Smooth muscle cell (in vitro differentiated cells): ENCODE measurements at regions not wholly inside any gene's neighbourhood (a gene's known extent, or its start where the extent isn't known, plus 50 kb on each side); places are given as distances from the start of the nearest gene placed in this dataset.

Experiments used
- DNase-seq: peaks from one replicate; lab custom pipeline; 2025; ENCODE audit not compliant: unreplicated experiment; lab: John Stamatoyannopoulos, UW
- H2AFZ ChIP-seq: fragments of 200-600 bp; sonication (generic); 2 replicates; pipeline ENCODE4 v1.6.0; 2016; ENCODE audit warnings: antibody characterized with exemption, low read depth, mild to moderate bottlenecking
- H3F3A ChIP-seq: fragments of 200-600 bp; sonication (generic); 2 replicates; pipeline ENCODE4 v1.6.0; 2017; ENCODE audit warnings: antibody characterized with exemption, low read depth
- H3K27ac ChIP-seq: fragments of 200-600 bp; sonication (generic); 2 replicates; pipeline ENCODE4 v1.5.1; 2016; ENCODE audit warnings: low read depth, mild to moderate bottlenecking
- H3K27me3 ChIP-seq: fragments of 200-600 bp; sonication (generic); 2 replicates; pipeline ENCODE4 v1.6.1; 2016; ENCODE audit warnings: low read depth, mild to moderate bottlenecking
- H3K36me3 ChIP-seq: fragments of 200-600 bp; sonication (generic); 2 replicates; pipeline ENCODE4 v1.5.1; 2016; ENCODE audit warnings: low read depth
- H3K4me1 ChIP-seq: fragments of 200-600 bp; sonication (generic); 2 replicates; pipeline ENCODE4 v1.5.1; 2016; ENCODE audit warnings: low read depth
- H3K4me2 ChIP-seq: fragments of 200-600 bp; sonication (generic); 2 replicates; pipeline ENCODE4 v1.6.0; 2016; ENCODE audit warnings: mild to moderate bottlenecking
- H3K4me3 ChIP-seq: fragments of 200-600 bp; sonication (generic); 2 replicates; pipeline ENCODE4 v1.5.1; 2016; ENCODE audit warnings: mild to moderate bottlenecking
- H3K79me2 ChIP-seq: fragments of 200-600 bp; sonication (generic); 2 replicates; pipeline ENCODE4 v1.6.0; 2016; ENCODE audit warnings: low read depth, mild to moderate bottlenecking
- H3K9ac ChIP-seq: fragments of 200-600 bp; sonication (generic); 2 replicates; pipeline ENCODE4 v1.6.0; 2016; ENCODE audit warnings: low read depth
- H3K9me3 ChIP-seq: fragments of 200-600 bp; sonication (generic); replicated peaks from 2 replicates; pipeline ENCODE4 v1.5.1; 2016; ENCODE audit warnings: low read depth
- H4K20me1 ChIP-seq: fragments of 200-600 bp; sonication (generic); 2 replicates; pipeline ENCODE4 v1.6.0; 2016; ENCODE audit warnings: low read depth
- CTCF ChIP-seq: fragments of 200-600 bp; sonication (generic); IDR thresholded peaks from 2 replicates; pipeline ENCODE4 v1.5.1; 2017; ENCODE audit warnings: borderline replicate concordance, mild to moderate bottlenecking, antibody characterized with exemption; ENCODE audit not compliant: insufficient read depth, poor library complexity, severe bottlenecking
- whole genome bisulfite sequencing: methylation state at CpG from one replicate; pipeline ENCODE4 v1.1.7; 2016; ENCODE audit warnings: low lambda C conversion rate; 5-methylcytosine and 5-hydroxymethylcytosine counted together

- Histone ChIP-seq H3K4me1 (peaks cover 19% of the 10 kb centered on the region), H3K27ac (peak overlapping the region; percentile 90), H3K4me2 (no peak overlapping the region), H3K36me3 (no peaks in the 10 kb centered on the region), H3K27me3 (no peaks in the 10 kb centered on the region), H4K20me1 (no peaks in the 10 kb centered on the region), H3F3A (peaks cover 9% of the 10 kb centered on the region), H3K4me3 (no peak overlapping the region), H3K79me2 (no peaks in the 10 kb centered on the region), H2AFZ (no peak overlapping the region), H3K9me3 (no peaks in the 10 kb centered on the region), H3K9ac (no peak overlapping the region)
- no peak for DNase-seq
- TF ChIP-seq CTCF, result no peak
- WGBS, result 93% methylated on average over 11 of the region's 11 CpGs
Observed at GRCh38 chr5:72558046-72558336, 50.8 kb upstream of the ZNF366 start.

GRCh38 chr5:72557167-72558045, 50.2 kb upstream of the ZNF366 start:
- Histone ChIP-seq H3K27me3 (no peaks in the 10 kb centered on the region), H3K27ac (peak overlapping the region; percentile 90), H4K20me1 (no peaks in the 10 kb centered on the region), H3K4me3 (peak overlapping the region; percentile 50), H3K4me1 (peaks cover 19% of the 10 kb centered on the region), H3K9ac (peak overlapping the region; percentile 91), H3K4me2 (peak overlapping the region; percentile 89), H2AFZ (peak overlapping the region; percentile 92), H3K79me2 (no peaks in the 10 kb centered on the region), H3K9me3 (no peaks in the 10 kb centered on the region), H3K36me3 (no peaks in the 10 kb centered on the region), H3F3A (peaks cover 9% of the 10 kb centered on the region)
- TF ChIP-seq CTCF, result no peak
- DNase-seq, result no peak
- 48% methylated on average over 18 of the region's 18 CpGs for WGBS
